Liver (tissue), 8 donors: ENCODE measurements at regions not wholly inside any gene's neighbourhood (a gene's known extent, or its start where the extent isn't known, plus 50 kb on each side); places are given as distances from the start of the nearest gene placed in this dataset.

Source experiments
- DNase-seq: peaks from one replicate; pipeline ENCODE4 v3.0.0-alpha.2; 2017; ENCODE audit warnings: low spot score
- H3K27ac ChIP-seq, 2 donors: one replicate each; pipeline ENCODE4 v1.7.0; 2013; ENCODE audit warnings: inconsistent platforms in 2 of 2, low read length in 2 of 2, control low read depth in 1 of 2, low read depth in 1 of 2, mild to moderate bottlenecking in 1 of 2
- H3K27me3 ChIP-seq, 4 donors: one replicate each; pipeline versions ENCODE4 v1.6.1 to v1.7.0; 2013; ENCODE audit warnings: low read length in 3 of 4, inconsistent platforms in 1 of 4, mild to moderate bottlenecking in 1 of 4, moderate library complexity in 1 of 4; ENCODE audit not compliant: control insufficient read depth in 4 of 4, insufficient read depth in 4 of 4
- H3K36me3 ChIP-seq, 4 donors: one replicate each; pipeline versions ENCODE4 v1.6.1 to v1.7.0; 2013; ENCODE audit warnings: low read length in 3 of 4, mild to moderate bottlenecking in 3 of 4, low read depth in 1 of 4, moderate library complexity in 1 of 4; ENCODE audit not compliant: control insufficient read depth in 4 of 4, insufficient read depth in 3 of 4
- H3K4me1 ChIP-seq, 4 donors: one replicate each; pipeline versions ENCODE4 v1.6.1 to v1.7.0; 2013; ENCODE audit warnings: low read length in 3 of 4, mild to moderate bottlenecking in 3 of 4, moderate library complexity in 1 of 4; ENCODE audit not compliant: control insufficient read depth in 4 of 4, insufficient read depth in 4 of 4
- H3K4me3 ChIP-seq, 3 donors: one replicate each; pipeline versions ENCODE4 v1.6.1 to v1.7.0; 2013; ENCODE audit warnings: low read length in 3 of 3, control low read depth in 1 of 3, low read depth in 1 of 3, mild to moderate bottlenecking in 1 of 3
- H3K9ac ChIP-seq, 2 donors: one replicate each; pipeline ENCODE4 v1.7.0; 2013; ENCODE audit warnings: low read length in 2 of 2, mild to moderate bottlenecking in 2 of 2, moderate library complexity in 2 of 2, control low read depth in 1 of 2, low read depth in 1 of 2
- H3K9me3 ChIP-seq, 4 donors: one replicate each; pipeline versions ENCODE4 v1.6.1 to v1.7.0; 2013; ENCODE audit warnings: low read length in 3 of 4; ENCODE audit not compliant: control insufficient read depth in 4 of 4
- ATF3 ChIP-seq: IDR thresholded peaks from 2 replicates; pipeline ENCODE4 v1.6.1; 2016; ENCODE audit warnings: antibody characterized with exemption
- EGR1 ChIP-seq, 2 donors: IDR thresholded peaks; 2 replicates each; pipeline ENCODE4 v1.6.1; 2016 to 2018; ENCODE audit warnings: antibody characterized with exemption in 2 of 2, low read depth in 2 of 2
- FOXA1 ChIP-seq: IDR thresholded peaks from 2 replicates; pipeline ENCODE4 v1.6.1; 2016; ENCODE audit warnings: antibody characterized with exemption
- FOXA2 ChIP-seq: IDR thresholded peaks from 2 replicates; pipeline ENCODE4 v1.6.1; 2016; ENCODE audit warnings: antibody characterized with exemption
- GABPA ChIP-seq, 2 donors: IDR thresholded peaks in 1 of 2; conservative IDR thresholded peaks in 1 of 2; 2 replicates each; pipeline ENCODE4 v1.6.1; 2016; ENCODE audit warnings: antibody characterized with exemption in 2 of 2, mild to moderate bottlenecking in 1 of 2, moderate library complexity in 1 of 2
- HNF4A ChIP-seq, 2 donors: conservative IDR thresholded peaks; 2 replicates each; pipeline ENCODE4 v1.6.1; 2016; ENCODE audit warnings: antibody characterized with exemption in 2 of 2, mild to moderate bottlenecking in 2 of 2
- HNF4G ChIP-seq: IDR thresholded peaks from 2 replicates; pipeline ENCODE4 v1.6.1; 2016; ENCODE audit warnings: antibody characterized with exemption
- JUND ChIP-seq, 2 donors: IDR thresholded peaks; 2 replicates each; pipeline ENCODE4 v1.6.1; 2016; ENCODE audit warnings: antibody characterized with exemption in 2 of 2
- NR2F2 ChIP-seq: IDR thresholded peaks from 2 replicates; pipeline ENCODE4 v1.6.1; 2016; ENCODE audit warnings: antibody characterized with exemption
- RAD21 ChIP-seq, 2 donors: IDR thresholded peaks; 2 replicates each; pipeline ENCODE4 v1.6.1; 2016; ENCODE audit warnings: antibody characterized with exemption in 2 of 2, mild to moderate bottlenecking in 2 of 2
- REST ChIP-seq: IDR thresholded peaks from 2 replicates; pipeline ENCODE4 v1.6.1; 2016; ENCODE audit warnings: antibody characterized with exemption, mild to moderate bottlenecking
- RXRA ChIP-seq, 2 donors: IDR thresholded peaks; 2 replicates each; pipeline ENCODE4 v1.6.1; 2017 to 2018; ENCODE audit warnings: antibody characterized with exemption in 2 of 2, mild to moderate bottlenecking in 1 of 2
- TAF1 ChIP-seq: conservative IDR thresholded peaks from 2 replicates; pipeline ENCODE4 v1.6.1; 2016; ENCODE audit warnings: antibody characterized with exemption, mild to moderate bottlenecking
- YY1 ChIP-seq: IDR thresholded peaks from 2 replicates; pipeline ENCODE4 v1.6.1; 2016; ENCODE audit warnings: antibody characterized with exemption, mild to moderate bottlenecking
- WGBS: extraction: QIAGEN DNeasy Blood & Tissue Kit; methylation state at CpG from one replicate; pipeline ENCODE4 v1.1.7; 2013; 5-methylcytosine and 5-hydroxymethylcytosine counted together
- TF ChIP-seq, protein P1 (sequence below): IDR thresholded peaks from 2 replicates; pipeline ENCODE4 v1.6.1; 2016; ENCODE audit warnings: antibody characterized with exemption
- TF ChIP-seq, protein P2 (sequence below): fragments of 150-350 bp; IDR thresholded peaks from 2 replicates; pipeline ENCODE4 v1.5.1; 2017; ENCODE audit warnings: improper control_type of control experiment, low read depth, low read length; ENCODE audit not compliant: missing input control
- donor health status: healthy.
- donor health status: healthy.
- donor health status: healthy.
- donor health status: healthy.
- donor health status: healthy.

DNA sequence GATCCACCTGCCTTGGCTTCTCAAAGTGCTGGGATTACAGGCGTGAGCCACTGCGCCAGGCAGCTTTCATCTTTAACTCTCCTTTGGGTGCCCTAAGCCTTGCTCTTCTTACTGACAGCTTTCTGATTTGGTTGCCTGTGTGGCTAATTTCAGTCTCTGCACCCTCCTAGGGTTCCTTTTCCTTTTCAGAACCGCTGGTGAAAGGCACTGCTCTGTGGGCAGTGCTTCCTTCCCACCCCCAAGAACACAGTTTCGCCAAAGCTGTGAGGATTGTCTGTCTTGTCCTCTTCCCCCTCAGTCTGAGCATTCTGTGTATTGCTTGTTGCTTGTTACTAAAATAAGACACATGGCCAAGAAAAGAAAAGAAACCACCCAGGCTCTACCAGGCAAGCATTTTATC lies 101.4 kb upstream of the FRMPD3 start:
- Histone ChIP-seq H3K27me3 (peaks cover 0 to 3% (median 0%) of the 10 kb centered on the region in 4 donors), H3K9ac (no peak overlapping the region), H3K4me3 (no peak overlapping the region), H3K36me3 (no peaks in the 10 kb centered on the region), H3K27ac (no peak overlapping the region), H3K9me3 (no peaks in the 10 kb centered on the region), H3K4me1 (no peaks in the 10 kb centered on the region)
- no peak for DNase-seq
- 70% methylated on average over 4 of the region's 4 CpGs for WGBS
- TF ChIP-seq, protein P1, sequence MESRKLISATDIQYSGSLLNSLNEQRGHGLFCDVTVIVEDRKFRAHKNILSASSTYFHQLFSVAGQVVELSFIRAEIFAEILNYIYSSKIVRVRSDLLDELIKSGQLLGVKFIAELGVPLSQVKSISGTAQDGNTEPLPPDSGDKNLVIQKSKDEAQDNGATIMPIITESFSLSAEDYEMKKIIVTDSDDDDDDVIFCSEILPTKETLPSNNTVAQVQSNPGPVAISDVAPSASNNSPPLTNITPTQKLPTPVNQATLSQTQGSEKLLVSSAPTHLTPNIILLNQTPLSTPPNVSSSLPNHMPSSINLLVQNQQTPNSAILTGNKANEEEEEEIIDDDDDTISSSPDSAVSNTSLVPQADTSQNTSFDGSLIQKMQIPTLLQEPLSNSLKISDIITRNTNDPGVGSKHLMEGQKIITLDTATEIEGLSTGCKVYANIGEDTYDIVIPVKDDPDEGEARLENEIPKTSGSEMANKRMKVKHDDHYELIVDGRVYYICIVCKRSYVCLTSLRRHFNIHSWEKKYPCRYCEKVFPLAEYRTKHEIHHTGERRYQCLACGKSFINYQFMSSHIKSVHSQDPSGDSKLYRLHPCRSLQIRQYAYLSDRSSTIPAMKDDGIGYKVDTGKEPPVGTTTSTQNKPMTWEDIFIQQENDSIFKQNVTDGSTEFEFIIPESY = no peak
- TF ChIP-seq NR2F2 = no peak
- TF ChIP-seq HNF4G = no peak
- no peak for TF ChIP-seq FOXA1
- TF ChIP-seq, protein P2, sequence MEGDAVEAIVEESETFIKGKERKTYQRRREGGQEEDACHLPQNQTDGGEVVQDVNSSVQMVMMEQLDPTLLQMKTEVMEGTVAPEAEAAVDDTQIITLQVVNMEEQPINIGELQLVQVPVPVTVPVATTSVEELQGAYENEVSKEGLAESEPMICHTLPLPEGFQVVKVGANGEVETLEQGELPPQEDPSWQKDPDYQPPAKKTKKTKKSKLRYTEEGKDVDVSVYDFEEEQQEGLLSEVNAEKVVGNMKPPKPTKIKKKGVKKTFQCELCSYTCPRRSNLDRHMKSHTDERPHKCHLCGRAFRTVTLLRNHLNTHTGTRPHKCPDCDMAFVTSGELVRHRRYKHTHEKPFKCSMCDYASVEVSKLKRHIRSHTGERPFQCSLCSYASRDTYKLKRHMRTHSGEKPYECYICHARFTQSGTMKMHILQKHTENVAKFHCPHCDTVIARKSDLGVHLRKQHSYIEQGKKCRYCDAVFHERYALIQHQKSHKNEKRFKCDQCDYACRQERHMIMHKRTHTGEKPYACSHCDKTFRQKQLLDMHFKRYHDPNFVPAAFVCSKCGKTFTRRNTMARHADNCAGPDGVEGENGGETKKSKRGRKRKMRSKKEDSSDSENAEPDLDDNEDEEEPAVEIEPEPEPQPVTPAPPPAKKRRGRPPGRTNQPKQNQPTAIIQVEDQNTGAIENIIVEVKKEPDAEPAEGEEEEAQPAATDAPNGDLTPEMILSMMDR = no peak
- no peak for TF ChIP-seq GABPA (IDR thresholded peaks at IDR 0.05 in 1 of 2, conservative IDR thresholded peaks at IDR 0.05 in 1 of 2)
- TF ChIP-seq YY1 = no peak
- TF ChIP-seq RAD21 (IDR thresholded peaks at IDR 0.05) = no peak
- TF ChIP-seq FOXA2 = no peak
- no peak for TF ChIP-seq EGR1 (IDR thresholded peaks at IDR 0.05; ENCODE audit: low read depth in 2 of 2)
- no peak for TF ChIP-seq REST

DNA sequence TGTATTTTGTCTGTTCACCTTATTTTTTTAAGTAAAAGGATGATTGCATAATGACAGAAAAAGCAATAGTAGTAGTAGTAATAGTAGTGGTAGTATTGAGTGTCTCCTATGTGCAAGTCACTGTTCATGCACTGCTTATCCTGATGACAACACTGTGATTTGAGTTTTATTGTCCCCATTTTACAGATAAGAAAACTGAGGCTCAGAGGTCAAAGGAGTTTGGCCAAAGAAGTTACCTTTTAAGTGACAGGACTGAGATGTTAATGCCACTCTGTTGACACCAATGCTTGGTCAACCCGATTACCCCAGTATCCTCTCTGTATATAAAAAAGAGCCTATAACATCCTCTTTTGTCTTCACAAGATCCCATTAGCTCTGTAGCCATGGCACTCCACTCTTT lies 100.5 kb upstream of the FRMPD3 start:
- no peak overlapping the region for H3K27ac ChIP-seq
- no peak overlapping the region for H3K4me3 ChIP-seq
- 85% methylated on average over 1 of the region's 1 CpG for WGBS
- DNase-seq = no peak
- H3K27me3 ChIP-seq = peaks cover 0 to 3% (median 0%) of the 10 kb centered on the region in 4 donors
- no peaks in the 10 kb centered on the region for H3K36me3 ChIP-seq
- H3K4me1 ChIP-seq = no peaks in the 10 kb centered on the region
- H3K9me3 ChIP-seq = no peaks in the 10 kb centered on the region
- no peak overlapping the region for H3K9ac ChIP-seq
- TF ChIP-seq, protein P2 = no peak
- TF ChIP-seq RAD21 (IDR thresholded peaks at IDR 0.05) (no peak), TAF1 (no peak), JUND (IDR thresholded peaks at IDR 0.05) (no peak), RXRA (IDR thresholded peaks at IDR 0.05) (no peak), HNF4A (conservative IDR thresholded peaks at IDR 0.05) (no peak), FOXA1 (no peak), NR2F2 (no peak), ATF3 (no peak), REST (no peak)
- TF ChIP-seq, protein P1 = no peak
